D721Med (cell line): ENCODE measurements at regions not wholly inside any gene's neighbourhood (a gene's known extent, or its start where the extent isn't known, plus 50 kb on each side); places are given as distances from the start of the nearest gene placed in this dataset.
"Not testable (repeated sequence)": the region's sequence is repeated elsewhere in the genome, so short reads cannot be mapped to it uniquely, and the experiment has no call there.

Experiments
- DNase-seq: peaks from one replicate; pipeline ENCODE4 v3.0.0; 2011; ENCODE audit warnings: low spot score; ENCODE audit not compliant: insufficient read length
- FAIRE-seq: peaks from 2 replicates; lab custom pipeline; 2011; peaks lifted over from hg19 to GRCh38; lab: Jason Lieb, UNC
- CTCF ChIP-seq: IDR thresholded peaks from 2 replicates; pipeline ENCODE4 v1.5.1; 2012; ENCODE audit warnings: mild to moderate bottlenecking, control low read depth; ENCODE audit not compliant: insufficient read depth; ENCODE audit errors: missing control alignments

DNA sequence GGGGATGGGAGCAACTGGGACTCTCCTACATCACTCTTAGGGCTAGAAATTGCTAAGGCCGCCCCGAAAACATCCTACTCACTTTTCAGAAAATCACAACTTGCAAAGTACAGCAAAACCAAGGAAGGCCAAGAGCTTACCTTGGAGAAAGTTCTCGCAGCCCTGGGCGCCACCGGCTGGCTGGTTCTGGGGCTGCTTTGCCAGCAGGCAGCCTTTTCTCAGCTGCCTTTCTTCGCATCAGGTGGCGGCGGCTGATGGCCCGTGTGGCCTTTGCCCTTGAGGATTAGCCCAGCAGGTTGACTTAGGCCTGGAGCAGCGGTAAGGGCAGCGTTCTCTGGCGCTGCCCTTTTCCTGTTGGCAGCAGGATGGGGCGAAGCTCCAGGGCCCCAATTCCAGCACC is 77.3 kb upstream of the THOC3 start:
- DNase-seq, FAIRE-seq: not testable (repeated sequence)
- TF ChIP-seq CTCF = peak; percentile 11

DNA sequence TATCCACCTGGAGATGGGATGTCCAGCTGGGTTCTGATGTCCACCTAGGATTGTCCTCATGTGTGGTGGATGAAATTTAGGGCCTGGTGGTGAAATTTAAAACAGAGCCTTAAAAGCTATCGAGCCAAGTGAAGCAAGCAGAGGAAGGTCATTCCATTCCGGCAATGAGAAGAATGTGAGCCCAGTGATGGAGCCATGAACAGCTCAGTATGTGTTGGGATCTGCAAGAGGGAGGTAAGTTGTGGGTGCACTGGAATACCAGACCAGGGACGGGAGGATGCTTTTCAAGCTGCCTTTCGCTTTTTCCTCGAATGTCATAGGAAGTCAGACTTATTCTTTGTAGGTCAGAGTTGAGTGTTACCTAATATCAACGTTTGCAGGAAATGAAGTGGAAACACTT is 80.6 kb upstream of the THOC3 start:
- not testable (repeated sequence) for FAIRE-seq, DNase-seq

- not testable (repeated sequence) for FAIRE-seq, DNase-seq
Observed at GRCh38 chr5:176060472-176061268, 92.6 kb upstream of the THOC3 start.

- not testable (repeated sequence) for DNase-seq, FAIRE-seq
Observed at GRCh38 chr5:176061269-176061622, 93.1 kb upstream of the THOC3 start.

DNA sequence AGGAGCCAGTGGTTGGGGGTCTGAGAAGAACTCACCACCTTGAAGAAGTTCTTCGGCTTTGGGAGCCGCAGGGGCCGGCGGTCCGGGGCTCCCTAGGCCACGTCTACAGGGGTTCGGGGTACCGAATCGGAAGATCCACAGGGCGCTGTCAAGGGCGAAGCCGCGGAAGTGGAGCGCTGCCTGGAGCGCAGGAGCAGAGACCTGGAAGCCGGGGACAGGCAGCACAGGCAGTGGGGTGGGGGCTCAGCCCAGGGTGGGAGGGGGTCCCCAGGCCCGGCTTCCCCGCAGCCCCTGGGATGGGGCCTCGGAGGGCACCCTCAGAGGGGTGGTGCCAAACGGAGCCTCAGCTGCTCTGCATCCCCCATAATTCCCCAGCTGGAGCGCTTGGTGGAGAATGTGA is 93.5 kb upstream of the THOC3 start:
- not testable (repeated sequence) for DNase-seq, FAIRE-seq

- not testable (repeated sequence) for FAIRE-seq, DNase-seq
Observed at GRCh38 chr5:176066262-176066945, 98.3 kb upstream of the THOC3 start.

DNA sequence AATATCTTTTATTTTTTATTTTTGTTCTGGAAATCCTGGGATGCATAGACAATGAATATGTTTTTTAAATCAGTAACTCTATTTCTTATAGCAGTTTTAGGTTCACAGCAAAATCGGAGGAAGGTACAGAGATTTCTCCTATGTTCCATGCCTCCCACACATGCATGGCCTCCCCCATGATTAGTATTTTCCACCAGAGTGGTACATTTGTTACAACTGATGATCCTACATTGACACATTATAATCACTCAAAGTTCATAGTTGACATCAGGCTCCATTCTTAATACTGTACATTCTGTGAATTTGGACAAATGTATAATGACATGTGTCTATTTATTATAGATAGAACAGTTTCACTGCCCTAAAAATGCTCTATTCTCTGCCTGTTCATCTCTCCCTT is 99.0 kb upstream of the THOC3 start:
- DNase-seq, FAIRE-seq: not testable (repeated sequence)

DNA sequence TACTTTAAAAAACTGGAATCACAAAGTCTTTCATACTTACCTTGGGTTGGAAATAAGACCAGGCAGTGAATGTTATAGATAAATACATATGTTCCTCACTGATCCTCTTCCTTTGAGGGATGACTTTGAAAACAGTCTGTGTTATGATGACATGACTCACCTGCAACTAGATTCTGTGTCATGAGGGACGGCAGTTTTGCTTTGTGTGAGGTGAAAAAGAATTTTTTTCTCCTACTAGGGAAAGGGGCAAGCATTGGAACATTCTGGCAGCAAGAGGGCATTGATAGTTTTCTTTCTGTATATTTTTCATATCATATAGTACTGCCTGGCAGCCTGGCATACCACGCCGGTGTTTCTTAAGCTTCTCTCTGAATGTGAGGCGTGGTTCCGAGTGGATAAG is 99.8 kb upstream of the THOC3 start:
- not testable (repeated sequence) for DNase-seq, FAIRE-seq

DNA sequence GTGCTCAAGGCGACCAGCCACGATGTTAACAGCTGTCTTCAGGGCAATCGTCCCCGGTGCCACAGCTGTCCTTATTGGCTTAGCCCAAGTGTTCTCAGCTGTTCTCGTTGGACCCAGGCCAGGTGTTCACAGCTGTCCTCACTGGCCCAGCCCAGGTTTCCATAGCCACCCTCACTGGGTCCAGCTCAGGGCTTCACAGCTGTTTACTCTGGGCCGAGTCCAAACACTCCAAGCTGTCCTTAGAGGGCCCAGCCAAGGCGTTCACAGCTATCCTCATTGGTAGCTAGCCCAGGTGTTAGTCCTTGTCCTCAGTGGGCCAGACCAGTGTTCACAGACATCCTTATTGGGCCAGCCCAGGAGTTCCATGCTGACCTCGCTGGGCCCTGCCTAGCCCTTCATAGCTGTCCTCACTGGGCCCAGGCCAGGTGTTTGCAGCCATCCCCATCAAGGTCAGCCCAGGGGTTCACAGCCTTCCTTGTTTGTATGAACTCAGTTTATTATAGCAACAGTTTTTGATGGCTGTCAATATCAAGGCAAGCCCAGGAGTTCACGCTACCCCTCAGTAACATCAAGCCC is 106.0 kb upstream of the THOC3 start:
- FAIRE-seq, DNase-seq: not testable (repeated sequence)

GRCh38 chr5:176083717-176084116 is 115.6 kb upstream of the THOC3 start:
- not testable (repeated sequence) for DNase-seq, FAIRE-seq

GRCh38 chr5:176103083-176103482 is 135.0 kb upstream of the THOC3 start:
- DNase-seq, FAIRE-seq: not testable (repeated sequence)

DNA sequence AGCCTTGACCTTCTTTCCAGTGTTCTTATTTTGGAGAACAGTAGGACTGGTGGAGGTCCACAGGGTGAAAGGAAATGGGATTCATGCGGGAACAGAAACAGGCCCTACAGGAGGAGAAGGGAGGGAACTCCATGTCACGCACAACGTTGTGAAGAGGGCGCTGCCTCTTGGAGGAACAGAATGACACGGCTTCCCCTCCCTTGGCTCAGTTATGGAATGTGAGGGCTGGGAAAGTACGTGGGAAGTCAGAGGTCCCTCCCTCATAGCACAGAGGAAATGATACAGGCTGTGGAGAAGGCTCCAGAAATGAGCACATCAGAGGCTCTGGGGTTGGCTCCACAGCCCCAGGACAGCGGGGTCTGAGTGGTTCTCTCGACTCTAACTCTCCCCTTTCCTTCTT is 125.3 kb upstream of the SIMC1 start:
- not testable (repeated sequence) for FAIRE-seq, DNase-seq

DNA sequence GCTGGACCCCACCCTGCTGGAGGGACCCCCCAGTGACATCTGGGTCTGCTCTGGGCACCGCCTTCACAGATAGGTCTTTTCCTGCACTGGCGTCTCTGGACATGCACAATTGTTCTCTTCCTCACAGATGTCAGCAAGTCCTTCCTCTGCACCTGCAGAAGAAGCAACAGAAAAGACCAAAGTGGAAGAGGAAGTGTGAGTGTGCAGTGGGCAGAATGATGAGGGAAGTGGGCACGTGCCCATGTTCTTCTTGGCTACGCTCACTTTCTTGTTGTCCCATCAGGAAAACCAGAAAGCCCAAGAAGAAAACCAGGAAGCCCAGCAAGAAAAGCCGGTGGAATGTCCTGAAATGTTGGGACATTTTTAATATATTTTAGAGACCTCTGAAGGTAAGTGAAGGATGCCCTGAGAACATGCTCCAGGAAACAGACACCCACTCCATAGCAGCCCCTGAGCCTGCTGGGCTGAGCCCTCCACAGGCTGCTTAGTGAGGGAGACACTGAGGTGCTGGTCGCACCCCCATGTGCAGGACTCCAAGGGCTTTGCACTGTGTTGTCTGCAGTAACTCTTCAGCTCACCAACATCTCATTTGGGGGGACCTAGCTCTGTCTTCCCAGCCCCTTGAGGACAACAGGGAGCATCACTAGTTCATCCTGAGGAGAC is 124.4 kb upstream of the SIMC1 start:
- FAIRE-seq, DNase-seq: not testable (repeated sequence)

DNA sequence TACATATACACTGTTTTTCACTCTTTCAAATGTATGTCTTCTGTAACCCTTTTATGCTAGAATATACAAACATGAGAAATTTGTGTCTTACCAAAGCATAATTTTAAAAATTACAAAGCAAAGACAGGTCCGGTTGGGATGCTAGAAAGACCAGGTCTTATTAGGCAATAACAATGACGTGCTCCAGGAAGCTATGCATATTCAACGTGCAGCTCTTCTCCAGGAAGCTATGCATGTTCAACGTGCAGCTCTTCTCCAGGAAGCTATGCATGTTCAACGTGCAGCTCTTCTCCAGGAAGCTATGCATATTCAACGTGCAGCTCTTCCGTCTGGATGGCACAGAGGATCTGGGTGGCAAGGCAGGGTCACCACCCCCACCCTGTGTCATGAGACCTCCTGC is 123.4 kb upstream of the SIMC1 start:
- not testable (repeated sequence) for FAIRE-seq, DNase-seq

DNA sequence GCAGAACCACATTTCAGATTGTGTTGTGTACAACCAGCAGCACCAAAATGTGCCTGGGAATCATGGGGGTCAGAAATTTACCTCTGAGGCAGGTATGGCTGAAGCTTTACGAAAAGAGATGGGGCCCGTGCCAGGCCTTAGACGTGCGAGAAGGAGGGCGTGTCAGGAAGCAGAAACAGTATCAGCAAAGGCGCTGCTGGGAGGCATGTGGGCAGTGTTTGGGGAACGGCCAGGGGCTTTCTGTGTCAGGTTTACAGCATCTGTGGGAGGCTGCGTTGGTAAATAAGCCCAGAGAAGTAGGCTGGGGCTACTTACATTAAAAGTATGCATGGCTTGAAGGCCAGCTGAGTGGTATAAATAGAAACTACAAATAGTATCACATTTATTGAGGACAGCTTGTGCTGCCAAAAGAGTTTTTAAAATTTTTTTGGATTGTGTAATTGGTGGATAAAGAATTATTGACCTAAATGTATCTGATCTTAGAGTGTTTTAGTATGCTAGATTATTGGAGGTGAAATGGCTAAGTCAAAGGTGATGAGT is 120.5 kb upstream of the SIMC1 start:
- DNase-seq, FAIRE-seq: not testable (repeated sequence)

DNA sequence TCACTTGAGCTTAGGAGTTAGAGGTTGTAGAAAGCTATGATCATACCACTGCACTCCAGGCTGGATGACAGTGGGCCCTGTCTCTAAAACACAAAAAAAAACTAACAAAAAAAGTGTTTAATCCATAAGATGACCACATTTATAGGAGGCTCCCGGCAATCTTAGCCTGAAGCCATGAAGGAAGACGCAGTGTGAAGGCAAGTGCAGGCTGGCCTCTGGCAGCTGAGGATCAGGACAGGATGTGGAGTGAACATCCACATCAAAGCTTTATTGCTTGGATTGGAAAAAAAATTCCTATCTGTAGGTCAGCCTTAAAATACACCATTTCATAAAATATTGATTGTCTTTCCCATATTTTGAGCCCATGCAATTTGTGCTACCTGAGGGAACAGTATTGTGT is 115.9 kb upstream of the SIMC1 start:
- not testable (repeated sequence) for FAIRE-seq, DNase-seq

DNA sequence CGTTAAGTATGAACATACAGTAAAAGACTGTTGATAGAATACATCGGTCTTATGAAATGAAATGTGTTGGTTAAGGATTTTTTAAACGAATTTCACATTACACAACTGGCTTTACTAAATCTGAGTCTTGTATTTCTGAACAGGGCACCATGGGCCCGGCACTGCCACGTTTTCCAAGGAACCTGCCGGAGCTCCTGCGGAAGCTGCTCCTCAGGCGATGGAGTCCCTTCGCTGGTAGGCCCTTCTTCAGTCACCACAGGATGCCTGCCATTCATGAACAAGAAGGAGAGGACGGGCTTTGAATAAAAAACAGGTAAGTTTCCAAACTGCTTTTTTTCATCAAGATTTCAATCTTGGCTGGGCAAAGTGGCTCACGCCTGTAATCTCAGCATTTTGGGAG is 114.1 kb upstream of the SIMC1 start:
- FAIRE-seq, DNase-seq: not testable (repeated sequence)
